K562 (cell line): ENCODE measurements at regions not wholly inside any gene's neighbourhood (a gene's known extent, or its start where the extent isn't known, plus 50 kb on each side); places are given as distances from the start of the nearest gene placed in this dataset.

Experiments
- ATAC-seq: fragments of 200-7000 bp; cut with Tn5 transposase; 3 replicates; pipeline ENCODE4 v1.9.1; 2020; ENCODE audit warnings: moderate library complexity
- BruUV-seq: library from RNA; stranded (reverse); fragments of 400-500 nt; replicated peaks from 2 replicates; lab custom pipeline; 2021; lab: Mats Ljungman, UMichigan
- CTCF ChIA-PET: fragments of 300-600 bp; formaldehyde crosslinking; extraction: SDS; loops from one replicate; lab custom pipeline; 2021; ENCODE audit warnings: low intra/inter-chr PET ratio; lab: Yijun Ruan, JAX
- POLR2A ChIA-PET: fragments of 300-600, 350-650 bp; sonication (Branson Sonifier 250); formaldehyde crosslinking; extraction: SDS; loops from one replicate; lab custom pipeline; 2021; ENCODE audit warnings: antibody characterized with exemption, inconsistent platforms; lab: Yijun Ruan, JAX
- DNase-seq, 4 experiments: peaks; one replicate each; pipeline versions ENCODE4 v3.0.0 to v3.0.0-alpha.2; 2011 to 2018; ENCODE audit warnings: low spot score in 3 of 4, mixed read lengths in 3 of 4; ENCODE audit errors: extremely low read depth in 1 of 4
- FAIRE-seq: peaks from 2 replicates; lab custom pipeline; 2011; peaks lifted over from hg19 to GRCh38; lab: Jason Lieb, UNC
- H2AFZ ChIP-seq: 2 replicates; pipeline ENCODE4 v1.6.0; 2011; ENCODE audit warnings: low read depth, low read length, control low read depth, inconsistent platforms
- H3K27ac ChIP-seq: fragments of 200-600 bp; 3 replicates; pipeline ENCODE4 v1.8.0; 2011; ENCODE audit warnings: low read depth, mild to moderate bottlenecking, control low read depth, inconsistent platforms, low read length, moderate library complexity, mixed read lengths; ENCODE audit errors: extremely low read depth
- H3K27me3 ChIP-seq, 2 experiments: fragments of 300-600 bp in 1 of 2; 2 replicates in 1 of 2; 3 replicates in 1 of 2; pipeline versions ENCODE4 v1.6.0 to v1.8.0; 2011; ENCODE audit warnings: inconsistent platforms in 2 of 2, low read length in 2 of 2, mild to moderate bottlenecking in 1 of 2, mixed read lengths in 1 of 2, moderate library complexity in 1 of 2; ENCODE audit not compliant: control insufficient read depth in 2 of 2, insufficient read depth in 2 of 2
- H3K36me3 ChIP-seq: fragments of 300-600 bp; 3 replicates; pipeline ENCODE4 v1.8.0; 2011; ENCODE audit warnings: mild to moderate bottlenecking, low read length, inconsistent platforms; ENCODE audit not compliant: control insufficient read depth, insufficient read depth
- H3K4me1 ChIP-seq, 2 experiments: fragments of 200-600 bp in 1 of 2; replicated peaks in 1 of 2; 2 replicates in 1 of 2; 3 replicates in 1 of 2; pipeline versions ENCODE4 v1.5.1 to v1.8.0; 2011; ENCODE audit warnings: inconsistent platforms in 2 of 2, low read length in 2 of 2, mild to moderate bottlenecking in 1 of 2, mixed read lengths in 1 of 2, moderate library complexity in 1 of 2; ENCODE audit not compliant: control insufficient read depth in 2 of 2, insufficient read depth in 2 of 2
- H3K4me2 ChIP-seq: 2 replicates; pipeline ENCODE4 v1.6.1; 2011; ENCODE audit warnings: low read length, control low read depth, inconsistent platforms, mixed read lengths; ENCODE audit not compliant: insufficient read depth
- H3K4me3 ChIP-seq: fragments of 200-600 bp; sonication (generic), shearing (Covaris generic); 2 replicates; pipeline ENCODE4 v1.5.1; 2016; ENCODE audit warnings: control low read depth, inconsistent platforms
- H3K79me2 ChIP-seq: fragments of 200-600 bp; 3 replicates; pipeline ENCODE4 v1.8.0; 2011; ENCODE audit warnings: low read length, inconsistent platforms; ENCODE audit not compliant: control insufficient read depth, insufficient read depth
- H3K9ac ChIP-seq, 2 experiments: 2 replicates each; pipeline versions ENCODE4 v1.6.0 to v1.6.1; 2011; ENCODE audit warnings: low read depth in 2 of 2, low read length in 2 of 2, control low read depth in 1 of 2, inconsistent platforms in 1 of 2, mild to moderate bottlenecking in 1 of 2, mixed read lengths in 1 of 2; ENCODE audit not compliant: insufficient read depth in 1 of 2
- H3K9me1 ChIP-seq: one replicate; pipeline ENCODE4 v1.6.0; 2011; ENCODE audit warnings: inconsistent platforms, mild to moderate bottlenecking, low read length, moderate library complexity; ENCODE audit not compliant: control insufficient read depth, insufficient read depth
- H3K9me3 ChIP-seq: replicated peaks from 2 replicates; pipeline ENCODE4 v1.5.1; 2011; ENCODE audit warnings: low read depth, low read length, inconsistent platforms; ENCODE audit not compliant: control insufficient read depth, insufficient read depth
- H4K20me1 ChIP-seq: replicated peaks from 2 replicates; pipeline ENCODE4 v1.6.1; 2011; ENCODE audit warnings: low read length, inconsistent platforms, mixed read lengths; ENCODE audit not compliant: control insufficient read depth, insufficient read depth
- ARHGAP35 ChIP-seq: fragments of 450-650 bp; IDR thresholded peaks from 2 replicates; pipeline ENCODE4 v1.6.1; 2018; ENCODE audit not compliant: partially characterized antibody
- CBX8 ChIP-seq: fragments of 200-600 bp; sonication (generic); IDR thresholded peaks from 2 replicates; pipeline ENCODE4 v1.6.1; 2012; ENCODE audit warnings: borderline replicate concordance, mixed run types, low read depth, mild to moderate bottlenecking, moderate library complexity, mixed read lengths, low read length, control low read depth, inconsistent platforms; ENCODE audit not compliant: poor library complexity, severe bottlenecking; ENCODE audit errors: extremely low read depth
- GATAD2A ChIP-seq: fragments of 450-650 bp; IDR thresholded peaks from 2 replicates; pipeline ENCODE4 v1.6.1; 2017
- HNRNPUL1 ChIP-seq: fragments of 200-400 bp; formaldehyde crosslinking; IDR thresholded peaks from 2 replicates; pipeline ENCODE4 v1.6.1; 2017; ENCODE audit warnings: low read length
- WGBS: fragments of 100-300 bp; shearing (Covaris generic); methylation state at CpG from one replicate; pipeline ENCODE4 v1.1.6; 2016; ENCODE audit warnings: low coverage, mixed read lengths; ENCODE audit not compliant: insufficient coverage; ENCODE audit errors: missing lambda C conversion rate; 5-methylcytosine and 5-hydroxymethylcytosine counted together
- in situ Hi-C: fragments of 300-500 bp; cut with MboI; formaldehyde crosslinking; loops from 4 replicates; pipeline ENCODE4 v1.15.0; 2018; ENCODE audit warnings: inconsistent platforms, mixed read lengths
- intact Hi-C: fragments of 100-400 bp; cut with micrococcal nuclease; formaldehyde crosslinking; loops from 2 replicates; pipeline ENCODE4 v1.14.2; 2022
- TF ChIP-seq, protein P1 (sequence below): sonication (generic); formaldehyde crosslinking; IDR thresholded peaks from 2 replicates; pipeline ENCODE4 v1.8.0; 2023; ENCODE audit warnings: mild to moderate bottlenecking, missing genetic modification reagents

DNA sequence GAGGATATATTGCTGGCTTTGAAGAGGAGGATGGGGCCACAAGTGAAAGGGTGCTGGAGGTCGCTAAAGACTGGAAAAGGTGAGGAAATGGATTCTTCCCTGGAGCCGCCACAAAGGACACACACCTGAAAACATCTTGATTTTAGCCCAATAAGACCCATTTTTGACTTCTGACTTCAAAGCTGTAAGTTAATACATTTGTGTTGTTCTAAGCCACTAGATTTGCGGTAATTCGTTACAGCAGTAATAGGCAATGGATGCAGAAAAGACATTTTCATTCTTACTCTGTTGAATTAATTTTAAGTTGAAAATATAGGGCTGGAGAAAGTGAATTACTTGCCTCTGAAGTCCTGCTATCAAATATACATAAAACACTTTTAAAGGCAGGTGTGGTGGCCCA lies 117.7 kb upstream of the RAB12 start:
- WGBS = 4% methylated on average over 4 of the region's 4 CpGs
- intact Hi-C loops = no loop called here

More for the DNA sequence above, 117.7 kb upstream of the RAB12 start:
- no peaks in the 10 kb centered on the region for H3K9me1 ChIP-seq
- H3K4me1 ChIP-seq = no peaks in the 10 kb centered on the region
- no peak overlapping the region for H3K4me3 ChIP-seq
- H4K20me1 ChIP-seq = no peaks in the 10 kb centered on the region
- H3K9me3 ChIP-seq = no peaks in the 10 kb centered on the region
- BruUV-seq = no TSS peak
- H3K4me2 ChIP-seq = no peak overlapping the region
- H2AFZ ChIP-seq = no peak overlapping the region
- H3K79me2 ChIP-seq = no peaks in the 10 kb centered on the region
- ChIA-PET POLR2A (no interaction called here), CTCF (no interaction called here)
- H3K27me3 ChIP-seq = peaks cover 0 to 10% of the 10 kb centered on the region in 2 experiments; a peak in 3 of 5 replicates
- TF ChIP-seq HNRNPUL1 (no peak), CBX8 (peak; percentile 75), GATAD2A (no peak), ARHGAP35 (no peak)
- TF ChIP-seq, protein P1, sequence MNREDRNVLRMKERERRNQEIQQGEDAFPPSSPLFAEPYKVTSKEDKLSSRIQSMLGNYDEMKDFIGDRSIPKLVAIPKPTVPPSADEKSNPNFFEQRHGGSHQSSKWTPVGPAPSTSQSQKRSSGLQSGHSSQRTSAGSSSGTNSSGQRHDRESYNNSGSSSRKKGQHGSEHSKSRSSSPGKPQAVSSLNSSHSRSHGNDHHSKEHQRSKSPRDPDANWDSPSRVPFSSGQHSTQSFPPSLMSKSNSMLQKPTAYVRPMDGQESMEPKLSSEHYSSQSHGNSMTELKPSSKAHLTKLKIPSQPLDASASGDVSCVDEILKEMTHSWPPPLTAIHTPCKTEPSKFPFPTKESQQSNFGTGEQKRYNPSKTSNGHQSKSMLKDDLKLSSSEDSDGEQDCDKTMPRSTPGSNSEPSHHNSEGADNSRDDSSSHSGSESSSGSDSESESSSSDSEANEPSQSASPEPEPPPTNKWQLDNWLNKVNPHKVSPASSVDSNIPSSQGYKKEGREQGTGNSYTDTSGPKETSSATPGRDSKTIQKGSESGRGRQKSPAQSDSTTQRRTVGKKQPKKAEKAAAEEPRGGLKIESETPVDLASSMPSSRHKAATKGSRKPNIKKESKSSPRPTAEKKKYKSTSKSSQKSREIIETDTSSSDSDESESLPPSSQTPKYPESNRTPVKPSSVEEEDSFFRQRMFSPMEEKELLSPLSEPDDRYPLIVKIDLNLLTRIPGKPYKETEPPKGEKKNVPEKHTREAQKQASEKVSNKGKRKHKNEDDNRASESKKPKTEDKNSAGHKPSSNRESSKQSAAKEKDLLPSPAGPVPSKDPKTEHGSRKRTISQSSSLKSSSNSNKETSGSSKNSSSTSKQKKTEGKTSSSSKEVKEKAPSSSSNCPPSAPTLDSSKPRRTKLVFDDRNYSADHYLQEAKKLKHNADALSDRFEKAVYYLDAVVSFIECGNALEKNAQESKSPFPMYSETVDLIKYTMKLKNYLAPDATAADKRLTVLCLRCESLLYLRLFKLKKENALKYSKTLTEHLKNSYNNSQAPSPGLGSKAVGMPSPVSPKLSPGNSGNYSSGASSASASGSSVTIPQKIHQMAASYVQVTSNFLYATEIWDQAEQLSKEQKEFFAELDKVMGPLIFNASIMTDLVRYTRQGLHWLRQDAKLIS (CRISPR knock-in tag) = no peak
- H3K36me3 ChIP-seq = no peaks in the 10 kb centered on the region
- DNase-seq (no peak), ATAC-seq (no peak), FAIRE-seq (no peak)
- no peak overlapping the region for H3K27ac ChIP-seq
- H3K9ac ChIP-seq = no peak overlapping the region
- in situ Hi-C loops = no loop called here
